ENCODE measurements at regions not wholly inside any gene's neighbourhood (a gene's known extent, or its start where the extent isn't known, plus 50 kb on each side); places are given as distances from the start of the nearest gene placed in this dataset.

GRCh38 chr13:54133746-54134145 lies 1105.1 kb downstream of the OLFM4 start:
- no peak for DNase-seq
- no peak for ATAC-seq (ENCODE audit: poor library complexity)
- intact Hi-C loops (cut with DNase I), result no loop called here

- intact Hi-C loops (cut with DNase I), result no loop called here
- no peak for DNase-seq
- no peak for ATAC-seq (ENCODE audit: poor library complexity)
Observed at GRCh38 chr13:54144828-54145227, 1116.2 kb downstream of the OLFM4 start.

GRCh38 chr13:54150851-54151250 lies 1122.2 kb downstream of the OLFM4 start:
- DNase-seq (no peak), ATAC-seq (ENCODE audit: poor library complexity) (no peak)
- intact Hi-C loops (cut with DNase I), result no loop called here

- ATAC-seq (ENCODE audit: poor library complexity), result no peak
- intact Hi-C loops (cut with DNase I), result no loop called here
- no peak for DNase-seq
Observed at GRCh38 chr13:54162069-54162468, 1133.5 kb downstream of the OLFM4 start.

GRCh38 chr13:54165581-54166215 lies 1137.1 kb downstream of the OLFM4 start:
- no peak for DNase-seq
- intact Hi-C loops (cut with DNase I), result no loop called here
- no peak for ATAC-seq (ENCODE audit: poor library complexity)

GRCh38 chr13:54173996-54174395 lies 1145.4 kb downstream of the OLFM4 start:
- ATAC-seq (ENCODE audit: poor library complexity), result no peak

GRCh38 chr13:54175466-54175865 lies 1146.9 kb downstream of the OLFM4 start:
- no peak for ATAC-seq (ENCODE audit: poor library complexity)
- intact Hi-C loops (cut with DNase I), result no loop called here
- no peak for DNase-seq

More at GRCh38 chr13:54173996-54174395, 1145.4 kb downstream of the OLFM4 start:
- intact Hi-C loops (cut with DNase I), result no loop called here
- no peak for DNase-seq

- ATAC-seq (ENCODE audit: poor library complexity) (no peak), DNase-seq (no peak)
- intact Hi-C loops (cut with DNase I), result no loop called here
Observed at GRCh38 chr13:54177466-54177865, 1148.9 kb downstream of the OLFM4 start.

GRCh38 chr13:54183166-54183565 lies 1154.6 kb downstream of the OLFM4 start:
- DNase-seq, result no peak

GRCh38 chr13:54183728-54184127 lies 1155.1 kb downstream of the OLFM4 start:
- intact Hi-C loops (cut with DNase I), result no loop called here
- DNase-seq (no peak), ATAC-seq (ENCODE audit: poor library complexity) (no peak)

More at GRCh38 chr13:54183166-54183565, 1154.6 kb downstream of the OLFM4 start:
- intact Hi-C loops (cut with DNase I), result no loop called here
- no peak for ATAC-seq (ENCODE audit: poor library complexity)

GRCh38 chr13:54184576-54184975 lies 1156.0 kb downstream of the OLFM4 start:
- DNase-seq, result no peak
- intact Hi-C loops (cut with DNase I), result no loop called here
- no peak for ATAC-seq (ENCODE audit: poor library complexity)

GRCh38 chr13:54185101-54185500 lies 1156.5 kb downstream of the OLFM4 start:
- intact Hi-C loops (cut with DNase I), result no loop called here
- ATAC-seq (ENCODE audit: poor library complexity), result no peak
- DNase-seq, result no peak

GRCh38 chr13:54185785-54186184 lies 1157.2 kb downstream of the OLFM4 start:
- DNase-seq (no peak), ATAC-seq (ENCODE audit: poor library complexity) (no peak)

GRCh38 chr13:54187461-54187860 lies 1158.8 kb downstream of the OLFM4 start:
- intact Hi-C loops (cut with DNase I), result no loop called here
- no peak for ATAC-seq (ENCODE audit: poor library complexity)

More at GRCh38 chr13:54185785-54186184, 1157.2 kb downstream of the OLFM4 start:
- intact Hi-C loops (cut with DNase I), result no loop called here

GRCh38 chr13:54194233-54195024 lies 1165.8 kb downstream of the OLFM4 start:
- no peak for DNase-seq
- no peak for ATAC-seq (ENCODE audit: poor library complexity)
- intact Hi-C loops (cut with DNase I), result no loop called here

More at GRCh38 chr13:54187461-54187860, 1158.8 kb downstream of the OLFM4 start:
- no peak for DNase-seq

- intact Hi-C loops (cut with DNase I), result no loop called here
- DNase-seq (no peak), ATAC-seq (ENCODE audit: poor library complexity) (no peak)
Observed at GRCh38 chr13:54196684-54197083, 1168.1 kb downstream of the OLFM4 start.

GRCh38 chr13:54198911-54199310 lies 1170.3 kb downstream of the OLFM4 start:
- ATAC-seq (ENCODE audit: poor library complexity) (no peak), DNase-seq (no peak)
- intact Hi-C loops (cut with DNase I), result no loop called here

GRCh38 chr13:54206626-54207025 lies 1178.0 kb downstream of the OLFM4 start:
- DNase-seq (no peak), ATAC-seq (ENCODE audit: poor library complexity) (no peak)
- intact Hi-C loops (cut with DNase I), result no loop called here

GRCh38 chr13:54210397-54211049 lies 1181.9 kb downstream of the OLFM4 start:
- intact Hi-C loops (cut with DNase I), result no loop called here
- DNase-seq (no peak), ATAC-seq (ENCODE audit: poor library complexity) (no peak)

GRCh38 chr13:54216221-54216620 lies 1187.6 kb downstream of the OLFM4 start:
- no peak for ATAC-seq (ENCODE audit: poor library complexity)
- intact Hi-C loops (cut with DNase I), result no loop called here
- DNase-seq, result no peak
